GM03348 (cell line): ENCODE measurements at regions not wholly inside any gene's neighbourhood (a gene's known extent, or its start where the extent isn't known, plus 50 kb on each side); places are given as distances from the start of the nearest gene placed in this dataset.

ENCODE experiments used
- DNase-seq: peaks from one replicate; pipeline ENCODE4 v3.0.0; 2012; ENCODE audit warnings: low spot score

DNA sequence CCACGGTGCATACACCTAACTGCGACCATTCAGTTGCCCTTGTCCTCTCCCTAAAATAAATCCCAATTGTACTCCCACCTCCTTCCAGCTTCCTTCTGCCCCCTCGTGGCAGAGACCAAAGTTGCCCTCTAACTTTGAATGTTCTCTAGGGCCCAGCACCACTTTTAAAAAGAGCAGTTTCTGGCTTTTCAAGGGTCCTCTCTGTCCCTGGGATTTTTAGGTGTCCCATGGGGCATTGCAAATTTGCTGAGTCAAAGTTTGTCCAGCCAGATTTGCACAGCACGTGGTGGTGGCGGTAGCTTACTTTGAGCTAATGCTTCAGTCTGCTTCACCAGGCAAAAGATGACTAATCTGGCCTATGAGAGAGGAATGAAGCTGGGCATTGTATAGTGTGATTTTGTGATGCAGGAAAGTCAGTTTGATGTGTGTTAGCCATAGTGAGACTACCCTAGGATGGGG lies 100.2 kb downstream of the PERP start:
- peak; percentile 63 for DNase-seq

DNA sequence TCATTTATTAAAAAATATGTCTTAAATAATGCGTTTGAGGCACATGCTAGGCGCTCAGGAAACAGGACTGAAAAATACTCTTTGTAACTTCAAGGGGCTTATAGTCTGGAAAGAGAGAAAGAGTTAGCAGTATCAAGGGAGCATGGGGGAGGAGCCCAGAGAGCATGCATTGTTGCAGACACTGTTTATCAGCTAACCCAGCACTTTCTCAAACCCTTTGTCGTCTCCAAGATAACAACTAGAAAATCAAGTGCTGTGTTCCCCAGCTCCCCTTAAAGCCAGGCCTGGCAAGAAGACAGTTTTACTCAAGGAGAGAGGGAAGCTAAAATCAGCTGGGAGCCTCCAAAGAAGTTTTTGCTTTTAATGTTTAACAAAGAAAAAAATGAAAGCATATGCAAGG lies 98.4 kb downstream of the PERP start:
- DNase-seq: no peak

DNA sequence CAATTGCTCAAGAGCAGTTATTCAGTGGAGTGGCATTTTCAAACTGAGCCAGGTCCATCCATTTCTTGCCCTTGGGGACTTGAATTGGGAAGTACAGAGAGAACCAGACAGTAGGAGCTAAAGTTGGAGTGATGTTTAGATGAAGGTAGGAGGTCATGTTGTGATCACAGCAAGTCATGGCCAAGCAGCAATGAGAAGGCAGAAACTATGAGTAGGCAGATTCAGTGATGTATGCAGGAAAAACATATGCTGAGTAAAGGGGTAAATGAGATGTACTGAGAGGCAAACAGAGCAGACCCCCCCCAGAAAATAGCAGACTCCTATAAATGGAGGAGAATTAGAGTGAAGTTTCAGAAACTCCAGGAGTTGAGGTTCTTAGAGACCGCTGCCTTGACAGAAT lies 95.8 kb downstream of the PERP start:
- no peak for DNase-seq

DNA sequence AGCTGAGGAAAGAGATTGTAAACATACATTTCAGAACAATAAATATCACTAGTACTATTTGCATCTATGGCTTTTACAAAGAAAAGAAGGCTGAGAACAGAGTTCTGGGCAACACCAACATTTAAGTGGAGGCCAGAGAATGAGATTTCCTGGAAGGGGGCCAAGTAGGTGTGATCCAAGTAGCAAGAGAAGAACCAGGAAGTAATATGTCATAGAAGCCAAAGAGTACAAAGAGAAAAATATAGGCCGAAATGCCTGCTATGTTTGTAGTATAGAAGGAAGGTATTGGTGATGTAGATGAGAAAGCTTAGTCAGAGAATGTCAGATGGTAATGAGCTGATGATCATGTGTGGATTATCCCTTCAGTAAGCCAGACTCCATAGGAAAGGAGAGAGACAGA lies 94.5 kb downstream of the PERP start:
- no peak for DNase-seq

DNA sequence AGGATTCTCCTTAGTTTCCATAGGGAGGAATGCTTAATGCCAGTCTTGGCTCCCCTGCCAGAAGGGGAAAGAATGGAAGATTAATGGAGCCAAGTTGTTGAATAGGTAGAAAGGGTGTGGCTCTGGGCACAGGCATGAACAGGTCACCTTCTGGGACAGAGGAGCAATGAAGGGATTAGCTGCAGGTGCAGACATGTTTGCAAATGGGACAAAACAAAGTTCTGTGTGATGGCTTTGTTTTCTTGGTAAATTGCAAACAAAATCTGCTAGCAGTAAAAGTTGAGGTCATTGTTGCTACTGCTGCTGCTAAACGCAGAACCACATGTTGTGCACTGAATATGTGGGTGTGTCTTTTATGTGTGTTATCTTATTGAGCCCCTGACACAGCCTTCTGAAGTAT lies 93.3 kb downstream of the PERP start:
- no peak for DNase-seq

DNA sequence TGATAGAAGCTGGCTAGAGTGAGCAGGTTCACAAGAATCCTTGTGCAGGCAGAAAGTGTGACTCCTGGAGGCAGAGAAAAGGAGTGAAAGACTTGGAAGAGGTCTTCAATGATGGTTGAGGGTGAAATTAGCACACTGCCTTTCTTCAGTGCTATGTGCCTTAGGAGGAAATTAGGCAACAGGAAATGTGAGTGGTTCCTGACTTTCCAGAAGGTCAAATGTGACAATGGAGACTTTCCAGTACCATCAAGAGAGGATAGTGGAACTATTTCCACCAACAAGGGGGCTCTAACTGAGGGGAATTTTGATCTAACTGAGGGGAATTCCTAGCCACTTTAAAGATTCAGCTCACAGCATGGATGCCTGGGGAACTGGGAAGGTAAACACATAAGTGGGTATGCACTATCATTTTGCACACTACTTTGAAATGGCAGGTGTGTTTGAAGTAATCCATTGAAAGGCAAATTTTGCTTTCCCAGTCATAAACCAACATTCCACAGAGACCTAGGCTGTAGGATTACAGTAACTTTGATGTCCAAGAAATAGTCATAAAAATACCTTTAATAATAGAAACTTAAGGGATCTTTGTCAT lies 90.0 kb downstream of the PERP start:
- DNase-seq: no peak

DNA sequence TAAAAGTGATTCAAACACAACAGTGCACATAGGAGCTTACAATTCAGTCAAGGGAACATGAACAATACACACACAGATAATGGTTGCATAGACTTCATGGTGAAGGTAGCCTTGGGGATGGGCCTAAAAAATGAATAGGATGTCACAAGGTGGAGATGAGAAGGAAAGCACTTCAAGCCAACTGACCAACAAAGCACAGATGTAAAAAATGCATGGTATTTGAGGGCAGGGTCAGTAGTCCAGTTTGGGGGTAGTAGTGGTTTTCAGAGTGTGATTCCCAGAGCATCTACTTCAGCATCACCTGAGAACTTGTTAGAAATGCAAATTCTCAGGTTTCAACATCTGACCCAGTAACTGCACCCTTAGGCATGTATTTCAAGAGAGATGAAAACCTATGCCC lies 88.9 kb downstream of the PERP start:
- no peak for DNase-seq

DNA sequence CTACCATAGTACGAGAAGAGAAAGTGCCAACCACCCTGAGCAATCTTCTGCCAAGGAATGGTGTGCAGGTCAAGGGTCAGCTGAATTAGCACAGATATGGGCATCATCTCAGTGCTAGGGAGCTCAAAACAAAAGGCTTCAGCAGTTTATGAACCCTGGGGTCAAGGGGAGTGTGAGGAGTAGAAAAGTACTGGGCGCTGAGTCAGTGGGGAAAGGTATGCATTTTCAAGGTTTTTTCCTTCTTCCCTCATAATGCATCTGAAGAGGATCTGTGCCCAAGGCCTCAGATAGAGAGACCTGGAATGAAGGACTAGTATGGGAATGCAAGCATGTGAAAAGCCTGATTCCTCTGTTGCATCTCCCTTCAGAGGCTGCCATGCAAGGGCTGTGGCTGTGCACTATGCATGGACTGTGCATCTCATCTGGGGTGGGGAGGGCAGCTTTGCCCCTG lies 81.7 kb downstream of the PERP start:
- DNase-seq: no peak

DNA sequence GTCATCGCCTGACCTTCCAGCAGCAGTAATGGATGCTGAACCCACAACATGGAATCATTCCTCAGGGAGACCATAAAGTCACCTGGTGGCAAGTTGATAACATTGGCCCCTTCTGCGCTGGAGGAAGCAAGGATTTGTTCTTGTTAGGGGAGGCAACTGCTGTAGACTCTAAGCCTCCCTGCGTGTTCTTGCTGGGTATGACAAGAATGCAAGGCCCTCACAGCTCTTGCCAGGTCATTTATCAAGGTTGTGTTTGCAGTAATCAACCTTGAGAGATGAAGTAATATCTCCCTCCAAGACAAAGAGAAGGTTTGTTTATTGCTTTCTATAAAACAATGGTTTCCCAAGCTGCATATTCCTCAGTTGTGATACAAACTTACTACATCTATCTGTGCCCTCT lies 80.9 kb downstream of the PERP start:
- DNase-seq: no peak

DNA sequence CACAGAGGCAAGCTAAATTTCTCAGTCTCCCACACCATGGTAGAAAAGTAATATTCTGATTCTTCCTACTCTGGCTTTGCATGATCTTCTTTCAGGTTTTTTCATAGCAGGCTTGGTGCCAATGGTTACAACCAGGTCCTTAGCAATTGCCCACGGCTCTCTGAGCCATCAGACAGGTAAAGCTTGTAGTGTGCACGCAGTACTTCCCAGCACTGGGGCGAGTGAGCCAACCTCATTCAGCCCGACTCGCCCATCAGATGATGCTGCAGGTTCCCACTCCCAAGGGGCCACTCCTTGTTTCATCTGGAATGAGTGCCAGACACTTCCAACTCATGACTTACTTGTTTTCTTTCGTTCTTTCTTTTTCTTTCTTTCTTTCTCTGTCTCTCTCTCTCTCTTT lies 78.3 kb downstream of the PERP start:
- DNase-seq: no peak

DNA sequence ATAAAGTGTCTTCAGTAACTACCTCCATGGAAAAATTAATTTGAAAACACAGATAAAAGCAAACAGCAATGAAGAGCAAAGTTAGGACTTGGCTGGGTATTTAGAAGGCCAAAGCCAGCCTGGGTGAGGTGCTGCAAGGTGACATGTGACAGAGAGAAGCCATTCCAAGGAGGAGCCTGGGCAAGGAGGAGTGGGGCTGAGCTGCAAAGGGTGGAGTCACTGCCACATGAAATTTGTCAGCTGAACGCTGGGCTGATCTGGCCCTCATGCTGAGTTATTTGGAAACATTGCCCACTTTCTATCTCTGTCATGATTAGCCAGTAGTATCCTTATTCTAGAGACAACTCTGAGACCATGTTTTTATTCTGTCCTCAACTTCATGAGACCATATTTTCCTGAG lies 76.3 kb downstream of the PERP start:
- no peak for DNase-seq

DNA sequence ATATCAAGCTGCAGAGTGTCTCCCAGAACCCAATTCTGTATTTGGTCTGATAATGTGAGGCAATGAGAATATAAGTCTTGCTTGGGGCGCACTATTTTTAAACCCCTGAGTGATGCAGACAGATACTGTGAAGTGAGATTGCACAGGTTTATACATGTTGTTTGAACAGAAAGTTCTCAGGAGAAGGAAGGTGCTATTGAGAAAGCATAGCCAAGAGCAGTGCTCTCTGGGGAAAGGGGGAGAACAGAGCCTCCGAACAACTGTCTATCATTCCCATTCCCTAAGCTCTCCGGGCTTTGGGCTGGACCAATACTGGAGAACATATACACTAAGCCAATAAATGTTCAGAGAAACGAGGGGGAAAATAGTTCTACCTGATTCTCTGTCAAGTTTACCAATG lies 75.8 kb downstream of the PERP start:
- no peak for DNase-seq

DNA sequence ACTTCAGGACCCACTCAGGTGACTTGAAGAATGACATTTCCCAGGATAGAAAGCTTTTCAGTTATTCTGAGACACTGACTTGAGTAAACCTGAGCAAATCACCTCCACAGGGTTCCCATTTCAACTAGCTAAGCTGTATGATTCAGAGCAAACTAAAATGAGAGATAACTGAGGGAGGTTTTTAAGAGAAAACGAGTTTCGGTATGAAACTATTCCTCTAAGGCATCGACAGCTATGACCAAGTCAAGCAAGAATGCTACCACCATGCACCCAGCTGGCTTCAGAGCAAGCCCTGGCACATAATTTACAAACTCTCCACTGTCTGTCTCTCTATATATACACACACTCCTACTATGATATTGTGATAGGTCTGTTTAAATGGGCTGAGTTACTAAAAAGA lies 75.4 kb downstream of the PERP start:
- DNase-seq: no peak

DNA sequence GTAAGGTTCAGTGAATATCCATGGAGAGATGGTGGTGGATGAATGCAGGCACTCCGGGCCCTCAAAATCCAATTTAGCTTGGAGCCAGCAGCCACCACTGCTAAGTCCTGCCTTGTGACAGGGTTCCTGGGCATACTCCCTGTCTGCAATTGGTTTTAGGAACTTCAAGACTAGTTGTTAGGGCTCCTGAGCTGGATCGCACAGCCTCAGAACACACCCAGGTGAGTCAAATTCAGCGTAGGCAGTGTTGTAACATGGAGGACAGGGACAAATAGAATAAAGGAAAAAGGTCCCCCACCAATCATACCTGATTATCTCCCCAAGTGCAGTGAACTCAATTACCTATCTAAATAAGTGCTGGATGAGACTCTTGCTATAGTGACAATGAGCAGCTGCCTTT lies 74.6 kb downstream of the PERP start:
- no peak for DNase-seq

DNA sequence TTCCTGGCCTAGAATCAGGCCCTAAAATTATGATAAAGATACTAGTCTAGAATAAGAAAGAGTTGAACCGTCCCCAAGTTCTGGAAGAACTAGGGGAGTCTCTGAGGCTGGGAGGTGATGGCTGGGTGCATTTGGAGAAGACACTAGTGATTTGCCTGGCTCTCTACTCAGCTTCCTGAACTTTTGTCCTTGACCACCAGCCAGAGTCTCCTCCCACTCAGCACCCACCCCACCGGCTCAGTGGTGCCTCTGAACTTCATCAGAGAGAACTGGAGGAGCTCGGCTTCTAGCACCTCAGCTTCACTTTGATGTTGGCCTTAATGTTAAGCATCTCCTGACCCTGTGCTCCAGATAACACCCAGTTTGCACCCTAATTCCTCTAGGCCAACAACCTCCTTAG lies 73.0 kb downstream of the PERP start:
- DNase-seq: no peak

DNA sequence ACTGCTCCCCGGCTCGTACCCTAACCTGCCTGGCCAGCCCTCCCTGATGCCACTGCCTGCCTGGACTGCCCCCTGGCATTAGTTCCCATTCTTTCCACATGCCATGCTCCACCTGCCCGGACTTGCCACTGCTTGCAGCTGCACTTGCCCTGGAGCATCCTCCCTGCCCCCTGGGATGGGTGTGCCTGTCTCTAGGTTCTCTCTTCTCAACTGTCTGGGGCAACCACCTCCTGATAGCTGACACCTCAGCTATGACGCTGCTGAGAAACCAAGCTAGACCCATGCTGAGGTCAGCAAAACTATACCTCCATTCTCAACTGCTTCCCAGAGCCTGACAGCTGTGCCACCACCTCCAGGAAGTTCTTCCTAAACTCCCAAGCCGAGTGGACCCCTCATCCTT lies 72.1 kb downstream of the PERP start:
- no peak for DNase-seq

DNA sequence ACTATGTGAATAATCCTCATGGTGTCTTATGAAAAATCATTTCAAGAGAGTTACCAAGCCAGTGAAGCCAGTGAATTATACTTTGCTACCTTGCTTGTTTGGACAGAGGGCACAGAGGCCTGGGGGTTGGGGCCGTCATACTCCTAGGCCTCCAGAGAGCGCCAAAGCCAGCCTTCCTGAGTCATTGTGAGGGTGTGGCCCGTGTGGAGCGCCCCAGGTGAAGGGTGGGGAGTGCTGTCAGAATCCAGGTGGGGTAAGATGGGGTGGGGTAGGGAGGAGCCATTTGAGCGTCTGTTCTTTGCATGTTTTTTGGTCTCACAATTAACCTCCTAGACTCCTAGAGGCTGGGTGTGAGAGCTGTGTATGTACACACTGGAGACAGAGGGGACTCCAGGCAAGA lies 71.1 kb downstream of the PERP start:
- no peak for DNase-seq

DNA sequence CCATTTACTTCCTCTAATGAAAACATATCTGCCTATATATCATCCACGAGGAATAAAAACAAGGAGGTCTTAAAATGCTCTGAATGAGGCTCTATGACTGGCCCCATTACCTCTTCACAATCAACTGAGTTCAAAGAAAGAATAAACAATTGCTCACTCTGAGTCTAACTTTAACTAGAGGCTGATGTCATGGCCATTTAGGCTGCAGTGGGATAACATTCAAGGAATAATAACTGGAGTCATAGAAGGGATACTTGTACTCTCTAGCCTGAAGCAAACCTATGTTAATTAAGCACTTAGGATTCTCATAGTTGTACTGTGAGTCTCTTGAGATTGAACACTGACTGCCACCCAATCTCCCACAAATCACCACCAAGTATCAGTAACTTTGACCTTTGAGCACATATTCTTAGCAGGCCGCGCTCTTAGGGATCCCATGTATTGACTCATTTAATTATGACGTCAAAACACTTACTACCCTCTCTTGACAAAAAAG lies 70.2 kb downstream of the PERP start:
- no peak for DNase-seq

DNA sequence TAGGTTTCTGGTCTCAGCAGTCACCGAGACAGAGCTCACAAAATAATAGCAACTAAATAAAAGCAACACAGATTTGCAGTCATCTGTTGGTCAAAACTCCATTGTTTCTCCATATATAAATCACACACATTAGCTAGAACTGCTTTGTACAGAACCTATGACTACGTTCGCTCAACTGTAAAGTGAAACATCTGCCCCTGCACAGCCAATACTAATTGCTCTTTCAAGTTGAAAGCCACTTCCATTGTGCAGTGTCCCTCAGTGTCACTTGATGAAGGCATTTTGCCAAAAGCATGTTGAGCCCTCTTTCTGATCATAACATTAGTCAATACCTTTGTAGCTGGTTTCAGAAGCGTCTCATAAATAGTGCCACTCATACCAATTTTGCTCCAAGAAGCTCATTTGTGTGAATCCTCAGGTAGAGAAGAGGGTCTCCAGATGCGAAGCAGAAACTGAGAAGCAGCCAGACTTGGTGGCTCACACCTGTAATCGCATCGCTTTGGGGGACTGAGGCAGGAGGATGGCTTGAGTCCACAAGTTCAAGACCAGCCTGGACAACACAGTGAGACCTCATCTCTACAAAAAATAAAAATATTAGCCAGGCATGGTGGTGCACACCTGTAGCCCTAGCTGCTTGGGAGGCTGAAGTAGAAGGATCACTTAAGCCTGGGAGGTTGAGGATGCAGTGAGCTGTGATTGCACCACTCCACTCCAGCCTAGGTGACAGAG lies 68.9 kb downstream of the PERP start:
- DNase-seq: no peak
